Naive B cell (primary cell): ENCODE measurements at regions not wholly inside any gene's neighbourhood (a gene's known extent, or its start where the extent isn't known, plus 50 kb on each side); places are given as distances from the start of the nearest gene placed in this dataset.
A peak's percentile ranks its signal among the peaks of the same experiment; 100 is the strongest.
"Not testable (repeated sequence)": the region's sequence is repeated elsewhere in the genome, so short reads cannot be mapped to it uniquely, and the experiment has no call there.

Source experiments
- ATAC-seq, 2 donors: fragments of 150-1000 bp; cut with Tn5 transposase; 2 replicates each; pipeline ENCODE4 v1.10.0; 2021; ENCODE audit warnings: low read depth in 2 of 2, mild to moderate bottlenecking in 2 of 2, moderate library complexity in 2 of 2
- DNase-seq: peaks from one replicate; pipeline ENCODE4 v3.0.0; 2022
- H3K27ac Mint-ChIP-seq, 6 donors: one replicate each; pipeline ENCODE4 v1.8.0; 2020 to 2022; ENCODE audit warnings: mild to moderate bottlenecking in 6 of 6, mixed read lengths in 6 of 6, moderate library complexity in 5 of 6, inconsistent platforms in 2 of 6
- H3K27me3 Mint-ChIP-seq, 3 donors: one replicate each; pipeline ENCODE4 v1.8.0; 2021 to 2022; ENCODE audit warnings: mixed read lengths in 3 of 3, mild to moderate bottlenecking in 1 of 3
- H3K36me3 Mint-ChIP-seq, 2 donors: one replicate each; pipeline ENCODE4 v1.8.0; 2020 to 2022; ENCODE audit warnings: mixed read lengths in 2 of 2, inconsistent platforms in 1 of 2, mild to moderate bottlenecking in 1 of 2
- H3K4me1 Mint-ChIP-seq, 3 donors: one replicate each; pipeline ENCODE4 v1.8.0; 2020 to 2022; ENCODE audit warnings: mixed read lengths in 3 of 3, inconsistent platforms in 1 of 3, mild to moderate bottlenecking in 1 of 3, moderate library complexity in 1 of 3
- H3K4me3 Mint-ChIP-seq, 8 donors: one replicate each; pipeline ENCODE4 v1.8.0; 2020 to 2022; ENCODE audit warnings: mild to moderate bottlenecking in 8 of 8, mixed read lengths in 8 of 8, moderate library complexity in 8 of 8, inconsistent platforms in 2 of 8
- H3K9me3 Mint-ChIP-seq, 7 donors: one replicate each; pipeline ENCODE4 v1.8.0; 2020 to 2022; ENCODE audit warnings: mixed read lengths in 7 of 7, mild to moderate bottlenecking in 5 of 7, inconsistent platforms in 2 of 7, moderate library complexity in 1 of 7

- H3K27me3 Mint-ChIP-seq, result no peaks in the 10 kb centered on the region
- ATAC-seq, result no peak
- peaks cover 0 to 2% (median 0%) of the 10 kb centered on the region in 7 donors for H3K9me3 Mint-ChIP-seq
- H3K4me1 Mint-ChIP-seq, result peaks cover 0 to 15% (median 3%) of the 10 kb centered on the region in 3 donors
- no peak for DNase-seq
- no peaks in the 10 kb centered on the region for H3K36me3 Mint-ChIP-seq
- peak overlapping the region in 1 of 8 donors; percentile 35 for H3K4me3 Mint-ChIP-seq
- peak overlapping the region in 2 of 6 donors; percentile 34 to 43 for H3K27ac Mint-ChIP-seq
These were observed 100.5 kb upstream of the CARD11 start for GRCh38 chr7:3143869-3144775.

GRCh38 chr7:3144776-3145125 is 101.1 kb upstream of the CARD11 start:
- not testable (repeated sequence) for H3K27ac Mint-ChIP-seq, H3K9me3 Mint-ChIP-seq, ATAC-seq, H3K36me3 Mint-ChIP-seq, H3K27me3 Mint-ChIP-seq, H3K4me3 Mint-ChIP-seq, DNase-seq
- H3K4me1 Mint-ChIP-seq, result peaks cover 1 to 21% (median 8%) of the 10 kb centered on the region in 3 donors

GRCh38 chr7:3146571-3147226 is 103.0 kb upstream of the CARD11 start:
- Mint-ChIP-seq H3K4me1 (peaks cover 14 to 34% (median 26%) of the 10 kb centered on the region in 3 donors), H3K27me3 (no peaks in the 10 kb centered on the region), H3K27ac (peak overlapping the region in 1 of 6 donors; percentile 16), H3K4me3 (no peak overlapping the region), H3K9me3 (peaks cover 0 to 2% (median 0%) of the 10 kb centered on the region in 7 donors), H3K36me3 (no peaks in the 10 kb centered on the region)
- no peak for DNase-seq
- ATAC-seq, result no peak

GRCh38 chr7:3148471-3148870 is 104.8 kb upstream of the CARD11 start:
- not testable (repeated sequence) for ATAC-seq, H3K27me3 Mint-ChIP-seq, H3K36me3 Mint-ChIP-seq, H3K4me3 Mint-ChIP-seq, H3K9me3 Mint-ChIP-seq, DNase-seq
- Mint-ChIP-seq H3K27ac (peak overlapping the region in 2 of 6 donors; percentile 5 to 83), H3K4me1 (peaks cover 24 to 49% (median 37%) of the 10 kb centered on the region in 3 donors)

- Mint-ChIP-seq H3K27me3 (no peaks in the 10 kb centered on the region), H3K4me1 (peaks cover 28 to 57% (median 37%) of the 10 kb centered on the region in 3 donors), H3K4me3 (peak overlapping the region in 4 of 8 donors; percentile 41 to 80 (median 55)), H3K9me3 (no peaks in the 10 kb centered on the region), H3K36me3 (no peaks in the 10 kb centered on the region), H3K27ac (peak overlapping the region in 5 of 6 donors; percentile 52 to 87 (median 72))
- ATAC-seq (peak in 1 of 2 donors; percentile 24), DNase-seq (peak; percentile 5)
These were observed 105.7 kb upstream of the CARD11 start for GRCh38 chr7:3149231-3149995.

GRCh38 chr7:3150027-3150426 is 106.4 kb upstream of the CARD11 start:
- no peaks in the 10 kb centered on the region for H3K36me3 Mint-ChIP-seq
- peak overlapping the region; percentile 6 to 87 (median 58) for H3K27ac Mint-ChIP-seq
- H3K4me3 Mint-ChIP-seq, result peak overlapping the region; percentile 25 to 80 (median 49)
- H3K27me3 Mint-ChIP-seq, result peaks cover 0 to 3% (median 0%) of the 10 kb centered on the region in 3 donors
- peak; percentile 85 to 87 for ATAC-seq
- peaks cover 31 to 63% (median 41%) of the 10 kb centered on the region in 3 donors for H3K4me1 Mint-ChIP-seq
- H3K9me3 Mint-ChIP-seq, result no peaks in the 10 kb centered on the region
- DNase-seq, result peak; percentile 78

- ATAC-seq, result peak; percentile 11 to 12
- peak overlapping the region in 4 of 8 donors; percentile 18 to 54 (median 37) for H3K4me3 Mint-ChIP-seq
- DNase-seq, result peak; percentile 32
- peaks cover 0 to 4% (median 0%) of the 10 kb centered on the region in 3 donors for H3K27me3 Mint-ChIP-seq
- H3K4me1 Mint-ChIP-seq, result peaks cover 32 to 59% (median 39%) of the 10 kb centered on the region in 3 donors
- H3K9me3 Mint-ChIP-seq, result no peaks in the 10 kb centered on the region
- H3K27ac Mint-ChIP-seq, result peak overlapping the region in 4 of 6 donors; percentile 57 to 93 (median 76)
- H3K36me3 Mint-ChIP-seq, result no peaks in the 10 kb centered on the region
These were observed 108.1 kb upstream of the CARD11 start for GRCh38 chr7:3151784-3152183.

- Mint-ChIP-seq H3K27me3 (peaks cover 0 to 4% (median under 1%) of the 10 kb centered on the region in 3 donors), H3K4me1 (peaks cover 32 to 62% (median 39%) of the 10 kb centered on the region in 3 donors), H3K9me3 (no peaks in the 10 kb centered on the region), H3K27ac (peak overlapping the region in 1 of 6 donors; percentile 79), H3K4me3 (peak overlapping the region in 2 of 8 donors; percentile 42 to 65), H3K36me3 (no peaks in the 10 kb centered on the region)
- no peak for DNase-seq
- ATAC-seq, result no peak
These were observed 109.0 kb upstream of the CARD11 start for GRCh38 chr7:3152714-3153113.

GRCh38 chr7:3153118-3153517 is 109.5 kb upstream of the CARD11 start:
- peak overlapping the region in 2 of 8 donors; percentile 42 to 65 for H3K4me3 Mint-ChIP-seq
- DNase-seq (no peak), ATAC-seq (no peak)
- no peaks in the 10 kb centered on the region for H3K9me3 Mint-ChIP-seq
- no peak overlapping the region for H3K27ac Mint-ChIP-seq
- peaks cover 0 to 5% (median 4%) of the 10 kb centered on the region in 3 donors for H3K27me3 Mint-ChIP-seq
- no peaks in the 10 kb centered on the region for H3K36me3 Mint-ChIP-seq
- H3K4me1 Mint-ChIP-seq, result peaks cover 32 to 67% (median 43%) of the 10 kb centered on the region in 3 donors

GRCh38 chr7:3154317-3154716 is 110.7 kb upstream of the CARD11 start:
- no peaks in the 10 kb centered on the region for H3K36me3 Mint-ChIP-seq
- H3K4me1 Mint-ChIP-seq, result peaks cover 32 to 59% (median 41%) of the 10 kb centered on the region in 3 donors
- DNase-seq, result no peak
- peaks cover 4 to 9% (median 5%) of the 10 kb centered on the region in 3 donors for H3K27me3 Mint-ChIP-seq
- no peak for ATAC-seq
- H3K27ac Mint-ChIP-seq, result peak overlapping the region in 2 of 6 donors; percentile 70 to 86
- no peak overlapping the region for H3K4me3 Mint-ChIP-seq
- H3K9me3 Mint-ChIP-seq, result no peaks in the 10 kb centered on the region

- Mint-ChIP-seq H3K27ac (peak overlapping the region in 3 of 6 donors; percentile 62 to 86 (median 76)), H3K9me3 (no peaks in the 10 kb centered on the region), H3K4me3 (no peak overlapping the region), H3K27me3 (peaks cover 4 to 9% (median 5%) of the 10 kb centered on the region in 3 donors), H3K36me3 (no peaks in the 10 kb centered on the region), H3K4me1 (peaks cover 28 to 52% (median 34%) of the 10 kb centered on the region in 3 donors)
- peak in 1 of 2 donors; percentile 16 for ATAC-seq
- peak; percentile 65 for DNase-seq
These were observed 111.3 kb upstream of the CARD11 start for GRCh38 chr7:3154881-3155494.

- Mint-ChIP-seq H3K27ac (no peak overlapping the region), H3K27me3 (peaks cover 4 to 9% (median 5%) of the 10 kb centered on the region in 3 donors)
These were observed 112.8 kb upstream of the CARD11 start for GRCh38 chr7:3156508-3156907.

More at GRCh38 chr7:3156508-3156907, 112.8 kb upstream of the CARD11 start:
- peaks cover 20 to 44% (median 20%) of the 10 kb centered on the region in 3 donors for H3K4me1 Mint-ChIP-seq
- DNase-seq (no peak), ATAC-seq (no peak)
- no peak overlapping the region for H3K4me3 Mint-ChIP-seq
- H3K9me3 Mint-ChIP-seq, result no peaks in the 10 kb centered on the region
- no peaks in the 10 kb centered on the region for H3K36me3 Mint-ChIP-seq
